Mucosa of stomach (tissue), 1 donor: ENCODE measurements at regions not wholly inside any gene's neighbourhood (a gene's known extent, or its start where the extent isn't known, plus 50 kb on each side); places are given as distances from the start of the nearest gene placed in this dataset.

Experiments
- H3K27me3 ChIP-seq: one replicate; pipeline ENCODE4 v1.7.0; 2013; ENCODE audit warnings: mild to moderate bottlenecking, low read length; ENCODE audit not compliant: control insufficient read depth, insufficient read depth
- H3K36me3 ChIP-seq: one replicate; pipeline ENCODE4 v1.7.0; 2013; ENCODE audit warnings: low read length; ENCODE audit not compliant: control insufficient read depth, insufficient read depth
- H3K4me1 ChIP-seq: one replicate; pipeline ENCODE4 v1.7.0; 2013; ENCODE audit warnings: mild to moderate bottlenecking, low read length; ENCODE audit not compliant: control insufficient read depth, insufficient read depth
- H3K4me3 ChIP-seq: one replicate; pipeline ENCODE4 v1.7.0; 2013; ENCODE audit warnings: low read length
- H3K9ac ChIP-seq: one replicate; pipeline ENCODE4 v1.7.0; 2013; ENCODE audit warnings: mild to moderate bottlenecking, low read length, moderate library complexity
- H3K9me3 ChIP-seq: one replicate; pipeline ENCODE4 v1.7.0; 2013; ENCODE audit warnings: mild to moderate bottlenecking, low read length, moderate library complexity; ENCODE audit not compliant: control insufficient read depth
- donor health status: Pancreatic carcinoma.

GRCh38 chr1:208628022-208628914 lies 384.1 kb upstream of the PLXNA2 start:
- Histone ChIP-seq H3K36me3 (no peaks in the 10 kb centered on the region), H3K9me3 (no peaks in the 10 kb centered on the region), H3K4me3 (no peak overlapping the region), H3K27me3 (no peaks in the 10 kb centered on the region), H3K9ac (no peak overlapping the region), H3K4me1 (no peaks in the 10 kb centered on the region)

GRCh38 chr1:208631092-208631491 lies 386.9 kb upstream of the PLXNA2 start:
- no peak overlapping the region for H3K9ac ChIP-seq
- H3K9me3 ChIP-seq: no peaks in the 10 kb centered on the region
- no peaks in the 10 kb centered on the region for H3K36me3 ChIP-seq
- H3K4me1 ChIP-seq: no peaks in the 10 kb centered on the region
- H3K27me3 ChIP-seq: no peaks in the 10 kb centered on the region
- H3K4me3 ChIP-seq: no peak overlapping the region

GRCh38 chr1:208631506-208631905 lies 387.3 kb upstream of the PLXNA2 start:
- H3K36me3 ChIP-seq: no peaks in the 10 kb centered on the region
- H3K9me3 ChIP-seq: no peaks in the 10 kb centered on the region
- no peak overlapping the region for H3K9ac ChIP-seq
- H3K4me3 ChIP-seq: no peak overlapping the region
- H3K4me1 ChIP-seq: no peaks in the 10 kb centered on the region
- H3K27me3 ChIP-seq: no peaks in the 10 kb centered on the region

- no peak overlapping the region for H3K4me3 ChIP-seq
- H3K9me3 ChIP-seq: no peaks in the 10 kb centered on the region
- H3K27me3 ChIP-seq: no peaks in the 10 kb centered on the region
- no peaks in the 10 kb centered on the region for H3K36me3 ChIP-seq
- no peak overlapping the region for H3K9ac ChIP-seq
- H3K4me1 ChIP-seq: no peaks in the 10 kb centered on the region
Observed at GRCh38 chr1:208634346-208635140, 390.4 kb upstream of the PLXNA2 start.

GRCh38 chr1:208637181-208637580 lies 393.0 kb upstream of the PLXNA2 start:
- Histone ChIP-seq H3K9ac (no peak overlapping the region), H3K27me3 (no peaks in the 10 kb centered on the region)

GRCh38 chr1:208639382-208639781 lies 395.2 kb upstream of the PLXNA2 start:
- Histone ChIP-seq H3K4me1 (no peaks in the 10 kb centered on the region), H3K36me3 (no peaks in the 10 kb centered on the region), H3K9ac (no peak overlapping the region), H3K9me3 (no peaks in the 10 kb centered on the region), H3K4me3 (no peak overlapping the region), H3K27me3 (no peaks in the 10 kb centered on the region)

More at GRCh38 chr1:208637181-208637580, 393.0 kb upstream of the PLXNA2 start:
- H3K9me3 ChIP-seq: no peaks in the 10 kb centered on the region
- H3K4me1 ChIP-seq: no peaks in the 10 kb centered on the region
- H3K4me3 ChIP-seq: no peak overlapping the region
- no peaks in the 10 kb centered on the region for H3K36me3 ChIP-seq

- Histone ChIP-seq H3K9me3 (no peaks in the 10 kb centered on the region), H3K9ac (no peak overlapping the region), H3K4me1 (no peaks in the 10 kb centered on the region), H3K27me3 (no peaks in the 10 kb centered on the region), H3K36me3 (no peaks in the 10 kb centered on the region), H3K4me3 (no peak overlapping the region)
Observed at GRCh38 chr1:208640295-208640694, 396.1 kb upstream of the PLXNA2 start.

GRCh38 chr1:208641579-208642280 lies 397.5 kb upstream of the PLXNA2 start:
- no peak overlapping the region for H3K4me3 ChIP-seq
- H3K36me3 ChIP-seq: no peaks in the 10 kb centered on the region
- H3K9ac ChIP-seq: no peak overlapping the region
- H3K27me3 ChIP-seq: no peaks in the 10 kb centered on the region
- H3K9me3 ChIP-seq: no peaks in the 10 kb centered on the region
- no peaks in the 10 kb centered on the region for H3K4me1 ChIP-seq

GRCh38 chr1:208643005-208643597 lies 398.9 kb upstream of the PLXNA2 start:
- H3K4me3 ChIP-seq: no peak overlapping the region
- no peaks in the 10 kb centered on the region for H3K9me3 ChIP-seq
- no peaks in the 10 kb centered on the region for H3K4me1 ChIP-seq
- no peak overlapping the region for H3K9ac ChIP-seq
- H3K27me3 ChIP-seq: no peaks in the 10 kb centered on the region
- no peaks in the 10 kb centered on the region for H3K36me3 ChIP-seq

GRCh38 chr1:208644401-208645160 lies 400.4 kb upstream of the PLXNA2 start:
- H3K36me3 ChIP-seq: no peaks in the 10 kb centered on the region
- H3K9ac ChIP-seq: no peak overlapping the region

GRCh38 chr1:208646431-208646830 lies 402.2 kb upstream of the PLXNA2 start:
- no peaks in the 10 kb centered on the region for H3K4me1 ChIP-seq
- H3K9me3 ChIP-seq: no peaks in the 10 kb centered on the region
- H3K36me3 ChIP-seq: no peaks in the 10 kb centered on the region
- no peak overlapping the region for H3K9ac ChIP-seq
- no peak overlapping the region for H3K4me3 ChIP-seq
- H3K27me3 ChIP-seq: no peaks in the 10 kb centered on the region

More at GRCh38 chr1:208644401-208645160, 400.4 kb upstream of the PLXNA2 start:
- no peak overlapping the region for H3K4me3 ChIP-seq
- no peaks in the 10 kb centered on the region for H3K4me1 ChIP-seq
- no peaks in the 10 kb centered on the region for H3K9me3 ChIP-seq
- H3K27me3 ChIP-seq: no peaks in the 10 kb centered on the region
